ENCODE measurements at regions not wholly inside any gene's neighbourhood (a gene's known extent, or its start where the extent isn't known, plus 50 kb on each side); places are given as distances from the start of the nearest gene placed in this dataset.

- TF ChIP-seq CTCF (IDR thresholded peaks at IDR 0.05) (no peak), POLR2A (IDR thresholded peaks at IDR 0.05) (no peak)
Observed at GRCh38 chr4:170423137-170423536, 333.4 kb upstream of the AADAT start.
